M059J (cell line): ENCODE measurements at regions not wholly inside any gene's neighbourhood (a gene's known extent, or its start where the extent isn't known, plus 50 kb on each side); places are given as distances from the start of the nearest gene placed in this dataset.

Experiments
- DNase-seq: peaks from one replicate; pipeline ENCODE4 v3.0.0-alpha.2; 2012; ENCODE audit warnings: low read depth

GRCh38 chr5:174550026-174550425 is 174.4 kb upstream of the MSX2 start:
- peak; percentile 52 for DNase-seq

GRCh38 chr5:174552428-174552827 is 172.0 kb upstream of the MSX2 start:
- DNase-seq = no peak

- no peak for DNase-seq
These were observed 170.8 kb upstream of the MSX2 start for GRCh38 chr5:174553556-174553955.

GRCh38 chr5:174555726-174556125 is 168.7 kb upstream of the MSX2 start:
- no peak for DNase-seq

GRCh38 chr5:174556756-174557155 is 167.6 kb upstream of the MSX2 start:
- DNase-seq = peak; percentile 59

GRCh38 chr5:174558190-174558589 is 166.2 kb upstream of the MSX2 start:
- DNase-seq = no peak

- peak; percentile 76 for DNase-seq
These were observed 165.2 kb upstream of the MSX2 start for GRCh38 chr5:174559141-174559540.

GRCh38 chr5:174559566-174560090 is 164.8 kb upstream of the MSX2 start:
- no peak for DNase-seq

- peak; percentile 21 for DNase-seq
These were observed 163.5 kb upstream of the MSX2 start for GRCh38 chr5:174560861-174561260.

GRCh38 chr5:174563040-174563439 is 161.3 kb upstream of the MSX2 start:
- DNase-seq = peak; percentile 71

- peak; percentile 66 for DNase-seq
These were observed 160.5 kb upstream of the MSX2 start for GRCh38 chr5:174563899-174564298.

GRCh38 chr5:174567506-174568141 is 156.8 kb upstream of the MSX2 start:
- DNase-seq = no peak

GRCh38 chr5:174570662-174571061 is 153.7 kb upstream of the MSX2 start:
- peak; percentile 58 for DNase-seq

- peak; percentile 99 for DNase-seq
These were observed 152.6 kb upstream of the MSX2 start for GRCh38 chr5:174571662-174572397.

- peak; percentile 90 for DNase-seq
These were observed 151.8 kb upstream of the MSX2 start for GRCh38 chr5:174572591-174572990.

GRCh38 chr5:174573221-174573994 is 151.0 kb upstream of the MSX2 start:
- DNase-seq = no peak

GRCh38 chr5:174575043-174575442 is 149.3 kb upstream of the MSX2 start:
- DNase-seq = peak; percentile 82

GRCh38 chr5:174576042-174576441 is 148.3 kb upstream of the MSX2 start:
- no peak for DNase-seq

GRCh38 chr5:174581479-174581878 is 142.9 kb upstream of the MSX2 start:
- DNase-seq = peak; percentile 54

- DNase-seq = no peak
These were observed 142.5 kb upstream of the MSX2 start for GRCh38 chr5:174581894-174582293.

- DNase-seq = no peak
These were observed 141.3 kb upstream of the MSX2 start for GRCh38 chr5:174583071-174583470.

GRCh38 chr5:174585472-174585871 is 138.9 kb upstream of the MSX2 start:
- DNase-seq = no peak
